NCI-H146 treated with DMSO at 0.1 percent for 48 hours (cell line): ENCODE measurements at regions not wholly inside any gene's neighbourhood (a gene's known extent, or its start where the extent isn't known, plus 50 kb on each side); places are given as distances from the start of the nearest gene placed in this dataset.

Experiments used
- DNase-seq: peaks from one replicate; lab custom pipeline; 2025; ENCODE audit not compliant: unreplicated experiment; lab: John Stamatoyannopoulos, UW

GRCh38 chr15:39431376-39431775 lies 149.5 kb upstream of the THBS1 start:
- DNase-seq, result no peak

GRCh38 chr15:39432026-39432425 lies 148.9 kb upstream of the THBS1 start:
- no peak for DNase-seq

DNA sequence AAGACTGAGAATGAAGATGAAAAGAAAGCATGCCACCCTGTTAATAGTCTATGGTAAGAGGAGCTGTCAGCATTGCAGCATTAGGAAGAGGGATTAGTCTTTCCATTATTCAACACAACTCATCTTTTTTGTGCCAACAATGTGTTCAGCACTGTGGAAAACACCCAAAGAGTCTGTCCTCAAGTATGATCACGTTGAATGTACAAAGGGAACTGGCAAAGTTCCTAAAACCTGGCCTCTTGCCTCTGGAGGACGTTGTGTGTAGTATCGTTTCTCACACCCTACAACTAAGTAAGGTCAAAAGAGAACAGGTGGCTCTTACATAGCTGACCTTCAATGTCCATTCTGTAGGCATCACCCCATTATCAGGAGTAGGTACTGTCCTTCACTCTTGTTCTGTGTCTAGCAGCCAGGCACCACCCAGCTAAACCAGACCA lies 147.9 kb upstream of the THBS1 start:
- DNase-seq, result no peak

DNA sequence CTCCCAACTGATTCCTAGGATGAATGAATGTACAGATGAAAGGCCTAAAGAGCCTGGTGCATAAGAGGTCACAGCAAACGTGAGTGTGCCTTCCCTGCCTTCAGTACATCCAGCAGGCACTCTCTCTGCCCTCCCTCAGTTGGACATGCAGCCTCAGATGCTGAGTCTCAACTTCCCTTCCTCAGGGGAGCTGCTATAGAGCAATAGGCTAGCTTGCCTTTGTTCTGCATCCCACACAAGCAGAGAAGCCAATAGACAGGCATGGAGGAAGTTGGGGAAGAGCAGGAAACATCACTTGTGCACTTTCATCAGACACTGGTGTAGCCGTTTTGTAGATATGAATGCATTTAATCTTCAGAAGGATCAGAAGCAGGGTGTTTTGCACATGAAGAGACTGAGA lies 147.5 kb upstream of the THBS1 start:
- DNase-seq, result no peak

- no peak for DNase-seq
These were observed 146.7 kb upstream of the THBS1 start for GRCh38 chr15:39434163-39434562.

DNA sequence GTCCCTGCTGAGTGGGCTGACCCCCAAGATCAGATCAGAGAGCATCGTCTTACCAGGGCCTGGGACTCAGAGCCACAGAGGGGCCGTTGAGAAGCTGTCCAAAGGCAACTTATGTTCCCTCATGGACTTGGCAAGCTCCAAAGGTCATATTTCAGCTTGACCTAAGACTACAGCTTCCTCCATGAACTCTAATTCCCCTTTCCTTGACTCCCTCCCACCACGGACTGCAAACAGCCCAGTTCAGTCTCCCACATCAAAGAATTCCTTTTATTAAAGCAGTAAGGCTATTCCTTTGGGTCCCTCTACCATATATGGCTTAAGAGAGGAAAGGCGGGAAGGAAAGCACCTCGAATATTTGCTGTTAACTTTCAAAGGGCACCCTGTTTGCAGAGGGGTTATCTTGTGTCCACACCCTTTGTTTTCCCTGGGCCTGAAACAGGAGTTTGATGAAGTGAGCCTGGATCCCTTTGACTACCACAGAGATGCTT lies 146.1 kb upstream of the THBS1 start:
- no peak for DNase-seq

- DNase-seq, result no peak
These were observed 145.6 kb upstream of the THBS1 start for GRCh38 chr15:39435244-39435643.

DNA sequence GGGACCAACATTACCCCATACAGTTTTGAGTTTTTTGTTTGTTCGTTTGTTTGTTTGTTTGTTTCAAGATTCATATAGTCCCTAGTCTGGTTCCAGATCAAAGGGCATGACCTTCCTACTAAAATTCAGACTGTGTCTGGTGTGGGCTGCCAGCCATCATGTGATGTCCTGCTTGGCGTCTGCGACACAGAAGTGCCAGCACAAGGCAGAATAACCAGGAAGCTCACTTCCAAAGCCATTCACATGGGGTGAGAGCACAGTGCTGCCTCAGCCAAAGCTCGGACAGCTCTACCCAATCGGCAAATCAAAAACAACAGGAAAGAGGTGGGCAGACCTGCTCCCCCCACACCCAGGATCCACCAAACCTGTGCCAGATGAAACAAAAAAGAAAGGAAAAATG lies 142.6 kb upstream of the THBS1 start:
- DNase-seq, result no peak

GRCh38 chr15:39438799-39439592 lies 141.9 kb upstream of the THBS1 start:
- no peak for DNase-seq

DNA sequence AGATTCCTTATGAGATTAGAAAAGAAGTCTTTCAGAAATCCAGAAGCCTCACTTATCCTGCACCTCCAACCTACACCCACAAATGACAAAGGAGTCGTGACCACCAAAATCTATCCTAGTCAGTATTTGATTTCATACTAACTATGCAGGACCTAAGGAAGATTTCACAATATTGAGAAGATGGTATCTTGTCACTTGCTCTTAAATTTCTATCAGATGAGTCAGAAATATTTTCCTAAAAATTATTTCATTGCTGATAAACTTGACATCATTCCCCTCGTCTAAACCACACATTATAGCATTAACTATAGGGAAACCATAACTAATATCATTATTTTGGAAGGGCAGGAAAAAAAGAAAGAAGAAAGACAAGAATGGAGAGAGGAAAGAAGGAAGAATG lies 138.0 kb upstream of the THBS1 start:
- no peak for DNase-seq

DNA sequence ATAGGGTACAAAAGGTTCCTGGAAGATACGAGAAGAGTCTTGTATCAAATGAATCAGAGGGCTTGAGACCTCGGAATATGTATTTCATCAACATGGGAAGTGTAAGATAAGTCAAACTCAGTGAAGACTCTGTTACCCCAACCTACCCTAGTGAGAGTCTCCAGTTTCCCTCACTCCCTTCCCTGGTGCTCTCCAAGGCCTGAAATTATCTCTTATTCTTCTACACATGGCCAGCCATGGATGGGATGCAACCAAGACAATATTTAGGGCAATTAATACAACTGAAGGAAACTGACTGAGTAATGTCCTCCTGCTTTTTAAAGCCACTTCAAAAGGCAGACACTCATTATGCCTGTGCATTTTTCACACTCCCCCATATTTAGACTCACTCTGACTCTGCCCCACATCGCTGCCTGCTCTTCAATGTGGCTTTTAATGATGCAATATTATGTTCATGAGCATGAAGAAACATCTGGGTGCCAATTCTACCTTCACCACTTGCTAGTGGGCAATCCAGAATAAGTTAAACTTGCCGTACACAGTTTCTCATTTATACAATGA lies 137.1 kb upstream of the THBS1 start:
- DNase-seq, result no peak

- no peak for DNase-seq
These were observed 136.0 kb upstream of the THBS1 start for GRCh38 chr15:39444735-39445470.

GRCh38 chr15:39445931-39446330 lies 134.9 kb upstream of the THBS1 start:
- no peak for DNase-seq

GRCh38 chr15:39447346-39447745 lies 133.5 kb upstream of the THBS1 start:
- no peak for DNase-seq

DNA sequence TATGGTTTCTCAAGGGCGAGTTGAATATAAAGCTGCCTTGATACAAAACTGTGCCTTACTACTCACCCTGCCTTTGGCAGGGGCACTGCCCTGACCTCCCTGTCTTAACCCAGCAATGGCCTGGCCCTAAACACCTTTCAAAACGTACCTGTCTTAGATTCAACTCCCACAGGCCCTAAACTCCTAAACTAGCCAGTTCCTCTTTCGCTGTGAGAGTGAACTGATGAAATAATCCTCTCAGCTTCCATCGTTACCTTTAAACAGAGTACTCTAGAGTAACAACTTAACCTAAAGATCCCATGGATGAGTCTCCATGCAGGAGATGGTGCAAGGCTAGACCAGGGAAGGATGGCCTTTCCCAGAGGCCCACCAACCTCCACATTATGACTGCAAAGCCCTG lies 133.0 kb upstream of the THBS1 start:
- no peak for DNase-seq

GRCh38 chr15:39448409-39448808 lies 132.5 kb upstream of the THBS1 start:
- no peak for DNase-seq

GRCh38 chr15:39451121-39451688 lies 129.7 kb upstream of the THBS1 start:
- DNase-seq, result no peak

DNA sequence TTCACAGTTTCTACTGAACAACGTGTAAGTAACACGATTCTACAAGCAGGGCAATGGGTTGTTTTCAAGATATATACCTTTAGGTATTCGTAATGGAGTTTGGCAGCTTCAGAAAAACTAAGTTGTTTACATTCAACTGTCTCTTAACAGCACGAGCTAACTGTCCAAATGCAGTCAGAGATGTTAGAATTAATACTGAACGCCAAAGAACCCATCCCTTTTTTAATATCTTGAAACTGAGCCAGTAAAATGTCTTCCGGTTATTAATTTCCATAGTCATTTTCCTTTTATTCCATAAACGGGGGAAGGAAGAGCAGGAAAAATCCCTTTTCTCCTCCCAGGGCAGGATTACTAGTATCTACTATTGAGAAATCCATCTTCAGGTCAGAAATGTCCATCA lies 129.0 kb upstream of the THBS1 start:
- DNase-seq, result no peak

GRCh38 chr15:39453620-39454019 lies 127.3 kb upstream of the THBS1 start:
- DNase-seq, result no peak

GRCh38 chr15:39454189-39454986 lies 126.5 kb upstream of the THBS1 start:
- DNase-seq, result no peak

DNA sequence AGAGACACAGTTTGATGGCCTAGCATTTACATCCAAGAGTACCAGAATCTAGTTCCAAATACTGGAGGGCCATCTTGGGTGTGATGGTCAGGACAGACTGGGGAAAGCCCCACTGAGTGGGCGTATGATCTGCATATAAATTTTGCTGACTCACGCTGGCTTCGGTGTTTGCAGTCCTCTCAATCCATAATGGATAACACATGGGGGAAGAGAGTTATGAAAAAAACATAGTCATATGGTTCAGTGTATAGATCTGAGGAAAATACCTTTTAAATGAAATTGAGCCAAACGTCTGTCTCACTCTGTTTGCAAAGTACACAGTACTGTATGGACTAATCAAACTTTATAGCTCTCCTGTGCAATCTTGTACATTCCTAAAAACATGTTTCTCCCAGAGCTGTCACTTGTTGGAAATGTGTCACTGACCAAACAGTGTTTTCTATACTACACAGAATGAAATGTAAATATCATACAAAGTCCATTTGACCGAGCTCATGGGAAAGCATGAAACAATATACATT lies 125.3 kb upstream of the THBS1 start:
- no peak for DNase-seq
